ENCODE measurements at regions not wholly inside any gene's neighbourhood (a gene's known extent, or its start where the extent isn't known, plus 50 kb on each side); places are given as distances from the start of the nearest gene placed in this dataset.

- no peak for TF ChIP-seq CTCF (IDR thresholded peaks at IDR 0.05)
- TF ChIP-seq POLR2AphosphoS5 (IDR thresholded peaks at IDR 0.05), result no peak
- TF ChIP-seq POLR2A (IDR thresholded peaks at IDR 0.05), result no peak
- no peak for TF ChIP-seq EP300 (IDR thresholded peaks at IDR 0.05)
These were observed 289.2 kb downstream of the ADGRD1 start for GRCh38 chr12:131242741-131243496.
